Parathyroid adenoma (tissue), 2 donors: ENCODE measurements at regions not wholly inside any gene's neighbourhood (a gene's known extent, or its start where the extent isn't known, plus 50 kb on each side); places are given as distances from the start of the nearest gene placed in this dataset.
"Not testable (repeated sequence)": the region's sequence is repeated elsewhere in the genome, so short reads cannot be mapped to it uniquely, and the experiment has no call there.

Experiments
- H2AFZ ChIP-seq: fragments of 300-600 bp; sonication (generic); one replicate; pipeline ENCODE4 v1.7.0; 2017; ENCODE audit warnings: antibody characterized with exemption, mild to moderate bottlenecking
- H3K27ac ChIP-seq: fragments of 300-600 bp; sonication (generic); one replicate; pipeline ENCODE4 v1.7.0; 2017
- H3K27me3 ChIP-seq: fragments of 300-600 bp; sonication (generic); one replicate; pipeline ENCODE4 v1.7.0; 2017; ENCODE audit warnings: low read length; ENCODE audit not compliant: control insufficient read depth, insufficient read depth
- H3K36me3 ChIP-seq: fragments of 300-600 bp; sonication (generic); one replicate; pipeline ENCODE4 v1.7.0; 2017; ENCODE audit warnings: low read length; ENCODE audit not compliant: control insufficient read depth, insufficient read depth
- H3K4me1 ChIP-seq: fragments of 300-600 bp; sonication (generic); one replicate; pipeline ENCODE4 v1.7.0; 2017; ENCODE audit warnings: control low read depth
- H3K4me2 ChIP-seq: fragments of 300-600 bp; sonication (generic); one replicate; pipeline ENCODE4 v1.7.0; 2017; ENCODE audit warnings: low read length
- H3K4me3 ChIP-seq: fragments of 300-600 bp; sonication (generic); one replicate; pipeline ENCODE4 v1.7.0; 2017; ENCODE audit warnings: low read depth, low read length
- H3K79me2 ChIP-seq: fragments of 300-600 bp; sonication (generic); one replicate; pipeline ENCODE4 v1.7.0; 2017; ENCODE audit warnings: control low read depth
- H3K9ac ChIP-seq: fragments of 300-600 bp; sonication (generic); one replicate; pipeline ENCODE4 v1.7.0; 2017; ENCODE audit warnings: mild to moderate bottlenecking
- H3K9me3 ChIP-seq: fragments of 300-600 bp; sonication (generic); one replicate; pipeline ENCODE4 v1.7.0; 2017; ENCODE audit warnings: low read length; ENCODE audit not compliant: control insufficient read depth
- TF ChIP-seq, protein P1 (sequence below): fragments of 300-600 bp; sonication (generic); IDR thresholded peaks from one replicate; pipeline ENCODE4 v1.7.0; 2017; ENCODE audit warnings: antibody characterized with exemption, mild to moderate bottlenecking
- donor health status: primary hyperparathyroidism.

GRCh38 chr4:116183241-116183640, 902.1 kb downstream of the TRAM1L1 start:
- Histone ChIP-seq H3K36me3 (no peaks in the 10 kb centered on the region), H3K27me3 (no peaks in the 10 kb centered on the region), H3K79me2 (no peaks in the 10 kb centered on the region), H3K27ac (no peak overlapping the region), H3K9ac (no peak overlapping the region), H3K4me3 (no peak overlapping the region), H2AFZ (no peak overlapping the region), H3K4me1 (no peaks in the 10 kb centered on the region), H3K9me3 (no peaks in the 10 kb centered on the region), H3K4me2 (no peak overlapping the region)
- TF ChIP-seq, protein P1, sequence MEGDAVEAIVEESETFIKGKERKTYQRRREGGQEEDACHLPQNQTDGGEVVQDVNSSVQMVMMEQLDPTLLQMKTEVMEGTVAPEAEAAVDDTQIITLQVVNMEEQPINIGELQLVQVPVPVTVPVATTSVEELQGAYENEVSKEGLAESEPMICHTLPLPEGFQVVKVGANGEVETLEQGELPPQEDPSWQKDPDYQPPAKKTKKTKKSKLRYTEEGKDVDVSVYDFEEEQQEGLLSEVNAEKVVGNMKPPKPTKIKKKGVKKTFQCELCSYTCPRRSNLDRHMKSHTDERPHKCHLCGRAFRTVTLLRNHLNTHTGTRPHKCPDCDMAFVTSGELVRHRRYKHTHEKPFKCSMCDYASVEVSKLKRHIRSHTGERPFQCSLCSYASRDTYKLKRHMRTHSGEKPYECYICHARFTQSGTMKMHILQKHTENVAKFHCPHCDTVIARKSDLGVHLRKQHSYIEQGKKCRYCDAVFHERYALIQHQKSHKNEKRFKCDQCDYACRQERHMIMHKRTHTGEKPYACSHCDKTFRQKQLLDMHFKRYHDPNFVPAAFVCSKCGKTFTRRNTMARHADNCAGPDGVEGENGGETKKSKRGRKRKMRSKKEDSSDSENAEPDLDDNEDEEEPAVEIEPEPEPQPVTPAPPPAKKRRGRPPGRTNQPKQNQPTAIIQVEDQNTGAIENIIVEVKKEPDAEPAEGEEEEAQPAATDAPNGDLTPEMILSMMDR = no peak

DNA sequence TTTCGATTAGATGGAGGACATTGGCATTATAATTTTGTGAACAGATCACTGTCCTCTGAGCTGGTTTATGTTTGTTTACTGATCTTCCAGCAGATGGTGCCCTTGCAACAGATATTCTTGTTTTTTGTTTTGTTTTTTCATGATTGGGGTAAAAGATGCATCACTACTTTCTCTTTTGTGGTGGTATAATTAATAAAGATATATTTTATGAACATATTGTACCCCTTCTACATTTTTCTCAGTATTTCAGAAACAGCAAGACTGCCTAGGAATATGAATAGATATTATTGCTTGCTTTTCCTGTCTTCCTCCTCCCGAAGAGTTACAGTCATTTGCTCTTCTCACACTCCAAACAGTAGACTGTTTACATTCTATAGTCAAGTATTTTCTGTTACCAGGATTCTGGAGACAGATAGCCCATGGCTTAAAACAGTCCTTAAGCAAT, 905.2 kb downstream of the TRAM1L1 start:
- Histone ChIP-seq H3K9me3 (no peaks in the 10 kb centered on the region), H3K27me3 (no peaks in the 10 kb centered on the region), H2AFZ (no peak overlapping the region), H3K36me3 (no peaks in the 10 kb centered on the region), H3K4me3 (no peak overlapping the region), H3K9ac (no peak overlapping the region), H3K27ac (no peak overlapping the region), H3K4me2 (no peak overlapping the region), H3K79me2 (no peaks in the 10 kb centered on the region), H3K4me1 (no peaks in the 10 kb centered on the region)
- TF ChIP-seq, protein P1 = no peak

DNA sequence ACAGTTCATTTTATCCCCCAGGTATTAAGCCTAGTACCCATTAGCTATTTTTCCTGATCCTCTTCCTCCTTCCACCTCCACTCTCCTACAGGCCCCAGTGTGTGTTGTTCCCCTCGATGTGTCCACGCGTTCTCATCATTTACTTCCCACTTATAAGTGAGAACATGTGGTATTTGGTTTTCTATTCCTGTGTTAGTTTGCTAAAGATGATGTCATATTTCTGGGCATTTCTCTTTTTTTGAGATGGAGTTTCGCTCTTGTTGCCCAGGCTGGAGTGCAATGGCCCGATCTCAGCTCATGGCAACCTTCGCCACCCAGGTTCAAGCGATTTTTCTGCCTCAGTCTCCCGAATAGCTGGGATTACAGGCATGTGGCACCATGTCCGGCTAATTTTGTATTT, 934.0 kb downstream of the TRAM1L1 start:
- H3K36me3 ChIP-seq, H3K9ac ChIP-seq, H2AFZ ChIP-seq, H3K4me3 ChIP-seq, H3K27me3 ChIP-seq, H3K4me1 ChIP-seq, H3K27ac ChIP-seq, H3K4me2 ChIP-seq, H3K79me2 ChIP-seq, H3K9me3 ChIP-seq: not testable (repeated sequence)

- no peak overlapping the region for H2AFZ ChIP-seq
- TF ChIP-seq, protein P1 = no peak
- H3K4me2 ChIP-seq = no peak overlapping the region
- no peak overlapping the region for H3K27ac ChIP-seq
- H3K36me3 ChIP-seq = no peaks in the 10 kb centered on the region
- H3K4me3 ChIP-seq = no peak overlapping the region
- H3K4me1 ChIP-seq = no peaks in the 10 kb centered on the region
- H3K9me3 ChIP-seq = no peaks in the 10 kb centered on the region
- H3K79me2 ChIP-seq = no peaks in the 10 kb centered on the region
- H3K9ac ChIP-seq = no peak overlapping the region
- no peaks in the 10 kb centered on the region for H3K27me3 ChIP-seq
Measured at GRCh38 chr4:116150152-116150551, 935.2 kb downstream of the TRAM1L1 start.

GRCh38 chr4:116143198-116143597, 942.2 kb downstream of the TRAM1L1 start:
- Histone ChIP-seq H2AFZ (no peak overlapping the region), H3K9me3 (no peaks in the 10 kb centered on the region), H3K27ac (no peak overlapping the region), H3K36me3 (no peaks in the 10 kb centered on the region), H3K9ac (no peak overlapping the region), H3K27me3 (no peaks in the 10 kb centered on the region), H3K79me2 (no peaks in the 10 kb centered on the region), H3K4me1 (no peaks in the 10 kb centered on the region), H3K4me3 (no peak overlapping the region), H3K4me2 (no peak overlapping the region)
- TF ChIP-seq, protein P1 = no peak
